M059J (cell line): ENCODE measurements at regions not wholly inside any gene's neighbourhood (a gene's known extent, or its start where the extent isn't known, plus 50 kb on each side); places are given as distances from the start of the nearest gene placed in this dataset.
"Not testable (repeated sequence)": the region's sequence is repeated elsewhere in the genome, so short reads cannot be mapped to it uniquely, and the experiment has no call there.

Experiments
- DNase-seq: peaks from one replicate; pipeline ENCODE4 v3.0.0-alpha.2; 2012; ENCODE audit warnings: low read depth

DNA sequence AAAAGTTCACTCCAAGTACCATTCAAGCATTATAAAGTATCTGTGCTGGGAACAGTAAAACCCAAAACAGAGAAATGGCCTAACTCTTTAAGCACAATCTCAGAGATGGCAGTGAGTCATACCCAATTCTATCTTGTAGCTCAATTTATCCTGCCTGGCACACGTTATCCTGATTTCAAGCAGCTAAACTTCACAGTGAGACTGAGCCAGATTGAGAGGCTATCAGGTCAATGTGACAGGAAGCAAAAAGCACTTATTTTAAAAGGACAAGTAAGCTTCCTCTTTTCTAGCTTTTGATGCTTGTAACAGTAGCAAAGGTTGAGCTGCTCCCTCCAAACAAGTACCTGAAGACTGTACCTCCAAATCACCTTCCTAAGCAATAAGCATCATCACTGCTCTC, 324.9 kb downstream of the NAF1 start:
- DNase-seq = peak; percentile 11

DNA sequence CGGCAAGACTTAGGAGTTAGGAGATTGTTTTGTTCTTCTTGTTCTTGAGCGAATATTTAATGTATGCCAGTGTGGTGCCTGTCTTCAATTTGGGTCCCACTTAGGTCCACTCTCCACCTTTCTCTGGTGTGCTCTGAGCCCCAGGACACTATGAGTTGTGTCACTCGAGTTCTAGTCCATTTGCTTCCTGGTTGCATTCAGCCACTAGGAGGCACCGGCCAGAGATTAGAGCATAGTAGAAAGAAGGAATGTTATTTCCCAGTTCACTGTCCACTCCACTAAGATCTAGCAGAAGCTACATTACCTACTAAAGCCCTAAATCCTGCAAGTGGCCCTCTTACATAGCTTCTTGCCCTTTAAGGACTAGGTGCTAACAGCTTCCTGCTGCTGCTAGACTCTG, 326.9 kb downstream of the NAF1 start:
- DNase-seq = no peak

DNA sequence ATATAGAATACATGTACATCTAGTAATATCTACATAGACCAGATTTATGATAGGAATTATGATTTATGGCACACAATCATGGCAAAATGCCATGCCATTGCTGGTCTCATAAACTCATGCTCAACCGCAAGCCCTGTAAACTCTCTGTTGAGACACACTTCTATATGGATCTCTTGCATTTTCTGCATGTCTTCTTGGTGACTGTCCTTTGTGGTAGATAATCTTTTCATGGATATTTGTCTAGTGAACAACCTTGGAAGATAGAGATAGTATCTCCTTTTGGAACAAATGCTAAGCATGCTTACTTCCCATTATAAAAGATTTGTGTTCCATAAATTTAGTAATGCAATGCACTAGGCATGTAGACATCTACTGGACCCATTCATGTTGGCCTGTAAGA, 328.0 kb downstream of the NAF1 start:
- DNase-seq = peak; percentile 70

DNA sequence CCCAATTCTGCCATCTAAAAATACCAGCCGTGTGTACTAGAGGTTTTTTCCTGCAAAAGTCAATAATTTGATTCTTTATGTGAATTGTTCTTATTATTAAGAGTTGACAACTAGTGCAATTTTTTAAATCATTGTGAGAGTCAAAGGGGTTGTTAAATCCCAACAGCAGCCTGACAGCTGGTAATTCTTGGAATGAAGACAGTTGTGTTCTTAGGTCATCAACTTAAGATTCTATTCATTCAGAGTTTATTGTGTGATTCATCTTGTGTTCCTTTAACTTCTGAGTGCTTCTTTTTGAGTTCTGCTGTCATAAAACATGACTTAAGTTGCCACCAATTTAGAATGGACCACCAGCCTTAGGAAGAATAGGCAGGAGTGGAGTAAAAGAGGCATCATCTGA, 329.0 kb downstream of the NAF1 start:
- DNase-seq = peak; percentile 37

DNA sequence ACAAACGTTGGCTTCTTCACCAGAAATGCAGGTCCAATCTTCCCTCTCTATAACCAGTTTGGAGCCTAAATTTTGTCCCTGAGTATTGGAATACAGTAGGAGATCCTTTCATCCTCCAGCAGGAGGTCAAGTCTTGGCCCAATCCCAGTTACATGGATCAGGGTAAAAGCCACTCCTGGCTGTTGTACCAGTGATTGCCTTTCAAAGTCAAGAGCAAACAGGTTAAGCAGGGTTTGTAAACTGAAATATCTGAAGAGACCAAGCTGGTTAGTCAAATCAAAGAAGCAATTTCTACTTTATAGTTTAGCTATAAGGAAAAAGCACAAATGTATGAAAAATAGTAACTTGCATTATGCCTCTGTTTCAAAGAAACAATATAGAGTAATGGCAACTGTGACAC, 329.4 kb downstream of the NAF1 start:
- no peak for DNase-seq

DNA sequence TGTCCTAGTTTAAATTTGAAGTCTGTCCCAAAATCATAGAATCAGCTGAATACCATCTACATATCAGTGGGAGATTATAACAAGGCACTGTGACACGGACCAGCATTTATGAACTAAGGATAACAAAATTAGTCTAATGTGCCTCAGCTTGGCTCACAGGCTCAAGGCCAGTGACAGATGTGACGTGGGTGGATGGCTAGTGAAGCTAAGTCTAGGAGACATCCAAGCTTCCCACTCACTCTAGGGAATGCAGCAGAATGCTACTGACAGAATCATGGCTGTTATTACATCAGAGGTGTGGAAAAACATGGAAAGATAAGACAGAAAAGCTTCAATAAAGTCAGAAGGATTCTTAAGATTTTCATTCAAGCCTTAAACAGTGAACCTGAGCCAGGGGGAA, 329.9 kb downstream of the NAF1 start:
- no peak for DNase-seq

DNA sequence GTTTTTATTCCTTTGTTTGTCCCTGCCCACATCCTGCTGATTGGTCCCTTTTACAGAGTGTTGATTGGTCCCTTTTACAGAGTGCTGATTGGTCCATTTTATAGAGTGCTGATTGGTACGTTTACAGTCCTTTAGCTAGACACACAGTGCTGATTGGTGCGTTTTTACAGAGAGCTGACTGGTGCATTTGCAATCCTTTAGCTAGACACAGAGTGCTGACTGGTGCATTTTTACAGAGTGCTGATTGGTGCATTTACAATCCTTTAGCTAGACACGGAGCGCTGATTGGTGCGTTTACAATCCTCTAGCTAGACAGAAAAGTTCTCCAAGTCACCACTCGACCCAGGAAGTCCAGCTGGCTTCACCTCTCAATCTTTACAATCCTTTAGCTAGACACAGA, 330.4 kb downstream of the NAF1 start:
- DNase-seq = not testable (repeated sequence)

DNA sequence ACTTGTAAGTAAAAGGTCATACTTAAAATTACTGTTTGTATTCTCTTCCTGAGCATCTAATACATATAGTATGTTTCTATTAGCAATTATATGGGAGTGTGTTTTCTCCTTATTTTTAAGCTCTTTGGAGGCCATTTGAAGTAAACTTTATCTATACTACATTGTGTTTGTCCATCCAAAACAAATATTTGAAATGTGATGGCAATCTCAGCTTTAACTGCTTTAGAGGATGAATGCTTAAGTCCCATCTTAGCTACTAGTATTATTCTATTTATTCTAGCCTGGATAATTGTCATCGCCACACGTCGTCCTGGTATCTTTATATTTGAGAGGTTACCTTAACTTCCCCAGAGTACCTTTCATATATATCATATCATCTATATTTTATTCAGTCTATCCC, 335.8 kb downstream of the NAF1 start:
- DNase-seq = no peak

DNA sequence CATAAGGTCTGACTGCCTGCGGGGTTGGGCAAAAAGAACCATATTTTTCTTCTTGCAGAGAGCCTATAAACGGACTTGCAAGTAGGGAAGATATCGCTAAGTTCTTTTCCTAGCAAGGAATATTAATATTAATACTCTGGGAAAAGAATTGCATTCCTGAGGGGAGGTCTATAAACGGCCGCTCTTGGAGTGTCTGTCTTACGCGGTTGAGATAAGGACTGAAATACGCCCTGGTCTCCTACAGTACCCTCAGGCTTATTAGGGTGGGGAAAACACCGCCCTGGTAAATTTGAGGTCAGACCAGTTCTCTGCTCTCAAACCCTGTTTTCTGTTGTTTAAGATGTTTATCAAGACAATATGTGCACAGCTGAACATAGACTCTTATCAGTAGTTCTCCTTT, 349.3 kb downstream of the NAF1 start:
- DNase-seq = not testable (repeated sequence)

DNA sequence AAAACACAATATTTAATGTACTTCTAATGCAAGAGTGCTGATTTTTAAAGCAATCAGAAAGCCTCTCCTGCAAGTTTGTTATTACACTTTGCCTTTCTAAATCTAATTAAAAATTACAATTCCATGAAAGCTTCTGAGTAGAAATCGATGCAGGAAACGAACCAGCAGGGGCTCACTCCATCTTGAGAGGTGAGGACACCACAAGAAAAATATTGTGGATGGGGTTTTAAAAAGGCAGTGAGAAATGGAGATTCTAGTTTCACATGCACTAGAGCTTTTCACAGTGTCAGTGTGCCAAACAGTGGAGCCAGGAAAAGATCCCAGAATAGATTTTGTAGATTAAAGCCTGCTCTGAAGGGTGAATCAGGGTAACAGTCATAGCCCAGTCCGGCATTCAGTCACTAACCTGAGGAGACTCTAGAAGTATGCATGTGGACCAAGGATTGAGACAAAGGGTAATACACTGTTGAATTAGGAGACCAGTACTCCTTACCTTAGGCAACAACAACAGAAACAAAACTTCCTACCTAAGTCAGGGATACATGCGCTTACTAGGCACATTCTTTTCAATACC, 362.3 kb downstream of the NAF1 start:
- peak; percentile 18 for DNase-seq

DNA sequence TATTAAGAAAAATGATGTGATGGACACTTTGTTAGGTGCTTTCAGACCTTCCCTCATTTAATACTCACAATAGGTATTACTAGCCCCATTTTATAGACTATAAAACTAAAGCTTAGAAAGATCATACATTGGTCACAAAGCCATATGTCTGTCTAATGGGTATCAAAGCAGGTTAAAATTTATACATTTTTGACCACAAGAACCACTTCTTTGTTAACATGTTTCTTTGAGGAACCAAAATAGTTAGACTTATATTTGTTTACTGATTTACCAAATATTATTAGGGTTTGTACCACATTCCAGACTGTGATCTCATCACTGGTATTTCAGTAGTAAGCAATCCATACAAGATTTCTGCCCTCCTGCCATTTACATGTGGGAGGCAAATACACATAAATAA, 363.3 kb downstream of the NAF1 start:
- DNase-seq = no peak

DNA sequence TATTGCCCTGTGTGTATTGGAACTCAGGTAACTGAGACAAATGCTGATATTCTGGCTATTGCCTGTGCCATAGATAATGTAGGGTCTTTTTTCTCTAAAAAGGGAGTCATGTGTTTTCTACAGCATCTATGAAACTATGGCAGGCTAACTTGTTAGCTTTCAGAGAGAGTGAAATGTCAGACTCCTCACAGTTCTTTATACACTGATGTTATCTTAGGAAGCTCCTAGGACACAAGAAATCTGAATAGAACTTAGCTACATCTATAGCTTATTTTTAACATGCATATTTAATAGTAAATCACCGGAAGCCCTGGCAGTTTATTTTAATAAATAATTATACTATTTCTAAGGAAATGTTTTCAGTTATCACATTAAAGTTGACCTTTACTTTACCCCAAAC, 369.6 kb downstream of the NAF1 start:
- no peak for DNase-seq

DNA sequence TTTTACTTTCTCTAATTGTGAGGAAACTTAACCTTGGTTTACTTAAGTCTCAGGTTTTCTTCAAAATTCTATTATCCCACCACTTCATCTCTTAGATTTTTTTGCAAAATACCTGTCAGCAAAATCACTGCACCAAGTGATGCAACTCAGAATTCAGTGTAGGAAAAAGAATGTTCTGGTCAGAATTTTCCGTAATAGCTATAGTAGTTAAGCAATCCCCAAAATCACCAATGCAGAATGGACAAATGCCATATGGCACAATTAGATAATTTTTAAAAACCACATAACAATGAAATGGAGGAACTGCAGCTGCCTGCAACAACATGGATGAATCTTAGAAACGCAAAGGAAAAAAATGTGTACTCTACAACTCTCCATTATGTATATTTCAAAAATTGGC, 373.1 kb downstream of the NAF1 start:
- no peak for DNase-seq

DNA sequence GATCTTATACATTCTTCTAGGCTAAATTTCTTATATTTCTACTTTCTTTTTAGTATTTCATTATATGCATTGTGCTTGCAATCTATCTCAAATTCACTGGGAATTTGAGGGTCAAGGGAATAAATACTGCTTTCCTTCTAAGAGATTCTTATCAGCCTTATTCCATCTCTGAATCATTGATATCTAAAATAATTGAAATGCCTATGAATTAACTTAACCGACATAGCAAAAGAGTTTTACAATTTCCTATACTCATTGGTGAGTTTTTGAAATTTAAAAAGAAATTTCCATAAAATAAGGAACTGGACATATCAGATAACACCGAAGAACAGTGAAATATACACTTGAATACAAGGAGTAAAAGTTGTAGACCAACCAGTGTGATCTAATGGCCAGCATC, 373.7 kb downstream of the NAF1 start:
- no peak for DNase-seq

DNA sequence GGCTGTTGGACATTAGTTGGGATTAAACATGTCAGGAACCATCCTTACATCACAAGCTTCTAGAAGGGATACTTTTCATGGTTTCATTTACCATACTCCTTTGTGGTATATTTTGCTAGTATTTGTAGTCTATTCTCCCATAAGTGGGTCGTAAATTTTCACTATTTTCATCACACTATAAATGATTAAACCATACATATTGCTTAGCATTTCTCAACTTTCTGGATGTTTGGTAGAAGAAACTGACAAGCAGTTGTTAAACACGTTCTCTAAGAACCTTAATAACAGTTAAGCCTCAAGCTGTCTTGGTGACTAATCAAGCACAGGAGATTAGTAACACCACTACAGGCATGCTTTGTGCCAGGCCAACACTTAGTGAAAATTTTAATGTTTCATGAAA, 375.5 kb downstream of the NAF1 start:
- peak; percentile 21 for DNase-seq

DNA sequence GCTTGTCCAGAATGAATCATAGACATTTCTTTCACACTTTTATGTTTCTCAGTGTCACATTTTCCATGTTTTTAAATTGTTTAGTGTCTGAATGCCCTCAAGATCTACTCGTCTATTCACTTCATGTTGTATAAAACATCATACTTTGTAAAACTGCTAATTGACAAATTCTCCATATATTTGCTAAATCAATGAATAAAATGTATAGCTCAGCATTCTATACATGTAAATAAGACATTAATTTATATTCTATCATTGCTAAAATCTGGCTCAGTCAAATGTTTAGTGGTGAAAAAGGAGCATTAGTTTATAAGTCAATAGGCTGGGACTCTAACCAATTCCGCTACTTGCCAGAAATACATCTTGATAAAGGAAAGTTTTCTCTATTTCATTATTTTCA, 379.6 kb downstream of the NAF1 start:
- no peak for DNase-seq

DNA sequence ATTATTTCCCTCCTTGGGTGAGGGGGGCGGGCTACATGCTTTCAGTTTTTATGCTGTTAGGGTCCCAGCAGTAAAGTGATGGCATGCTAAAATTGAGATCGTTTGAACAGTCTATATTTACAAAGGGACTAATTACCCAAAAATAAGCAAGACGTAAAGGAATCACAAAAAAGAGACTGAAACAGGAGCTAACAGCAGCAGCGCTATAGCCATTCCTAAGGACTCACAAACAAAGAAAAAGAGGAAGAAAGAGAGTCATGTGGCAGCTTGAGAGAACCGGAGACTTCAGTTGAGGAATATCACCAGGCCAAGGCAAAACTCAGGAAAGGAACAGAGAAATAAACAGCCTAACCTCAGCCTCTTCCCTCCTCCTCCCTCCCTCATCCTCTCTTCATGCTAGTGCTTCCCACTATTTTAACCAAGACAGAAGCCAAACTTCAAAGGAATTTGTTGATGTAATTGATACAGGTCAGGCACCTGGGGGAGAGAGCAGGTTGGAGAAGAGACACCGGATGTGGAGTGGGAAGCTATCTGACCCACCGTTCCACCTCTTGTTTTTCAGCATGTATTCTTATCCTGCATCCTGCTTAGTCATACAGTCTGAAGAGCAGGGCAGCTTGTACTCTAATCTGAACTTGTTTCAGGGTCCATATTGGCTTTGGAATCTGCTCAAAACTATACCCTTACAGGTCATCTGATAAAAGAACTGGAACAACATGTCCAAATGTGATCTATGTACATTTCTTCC, 383.7 kb downstream of the NAF1 start:
- no peak for DNase-seq

DNA sequence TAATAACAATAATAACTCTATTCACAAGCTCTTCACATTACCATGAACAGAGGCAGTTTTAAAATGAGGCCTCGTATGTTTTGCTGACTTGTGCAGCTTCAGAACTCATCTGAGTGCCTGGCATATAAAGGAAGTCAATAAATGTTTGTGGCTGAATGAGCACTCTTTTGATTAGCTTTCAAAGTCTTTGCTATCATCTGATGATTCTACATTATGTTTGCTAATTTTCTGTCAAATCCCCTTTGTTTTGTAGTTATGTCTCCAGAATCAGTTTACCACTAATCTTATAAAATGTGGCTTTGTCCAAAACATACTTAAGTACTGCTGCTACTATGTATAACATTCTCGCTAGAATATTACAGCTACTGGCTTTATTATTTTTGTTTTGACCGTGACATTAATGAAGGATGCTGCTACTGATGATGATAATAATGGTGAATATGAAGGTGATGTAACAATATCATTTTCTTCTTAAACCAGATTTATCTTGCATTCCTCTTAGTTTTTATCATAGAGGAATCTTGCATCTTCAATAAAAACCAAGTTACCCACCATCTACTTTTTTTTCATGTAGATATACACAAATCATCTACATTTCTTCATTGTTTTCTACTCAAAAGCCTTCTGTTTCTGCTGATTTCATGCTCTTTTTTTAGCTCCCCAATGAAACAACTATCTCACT, 384.5 kb downstream of the NAF1 start:
- DNase-seq = no peak

DNA sequence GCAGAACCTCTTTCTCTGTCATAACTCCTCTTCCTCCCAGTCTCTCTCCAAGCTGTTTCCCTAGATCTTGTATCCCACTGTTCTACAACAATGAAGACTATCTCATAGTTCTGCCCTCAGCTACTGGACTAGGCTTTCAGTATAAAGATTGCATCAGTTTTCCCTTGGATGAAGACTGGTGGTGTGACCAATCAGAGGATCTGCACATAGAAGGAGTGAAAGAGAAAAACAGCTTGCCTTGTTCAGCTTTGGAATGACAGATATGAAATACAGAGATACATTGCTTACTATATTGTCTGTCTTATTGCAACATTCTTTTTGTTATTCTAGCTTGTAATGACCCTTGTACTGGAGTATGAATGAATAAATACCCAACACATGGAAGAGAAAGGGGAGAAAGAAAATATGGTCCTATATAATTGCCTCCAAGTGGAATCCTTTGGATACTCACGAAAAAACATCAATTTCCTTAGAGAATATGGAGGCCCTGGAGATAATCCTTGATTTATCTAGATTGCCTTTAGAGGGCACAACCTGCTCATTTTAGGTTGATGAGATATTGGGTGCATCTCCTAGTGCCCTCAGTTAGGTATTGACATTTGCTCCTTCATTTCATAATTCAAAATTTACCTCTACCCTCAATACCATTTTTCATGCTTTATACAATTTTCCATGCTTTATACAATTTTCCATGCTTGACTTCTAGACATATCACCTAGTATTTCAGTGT, 395.8 kb downstream of the NAF1 start:
- DNase-seq = no peak

DNA sequence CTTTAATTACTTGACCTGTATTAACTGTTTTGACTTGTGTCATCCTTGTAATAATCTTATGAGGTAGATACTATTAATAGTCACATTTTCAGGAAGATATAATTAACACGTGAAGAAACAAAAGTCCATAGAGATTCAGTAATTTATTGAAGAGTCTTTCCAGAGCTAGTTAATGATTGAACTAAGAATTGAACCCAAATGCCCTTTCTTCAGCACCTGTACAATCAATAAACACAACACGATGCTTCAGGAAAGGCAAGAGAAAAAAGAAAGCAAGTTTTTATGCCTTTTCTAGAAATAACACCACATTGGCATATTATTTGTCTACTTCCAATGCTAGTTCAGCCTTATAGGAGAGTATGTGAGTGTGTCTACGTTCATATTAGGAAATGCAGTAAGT, 399.6 kb downstream of the NAF1 start:
- no peak for DNase-seq

DNA sequence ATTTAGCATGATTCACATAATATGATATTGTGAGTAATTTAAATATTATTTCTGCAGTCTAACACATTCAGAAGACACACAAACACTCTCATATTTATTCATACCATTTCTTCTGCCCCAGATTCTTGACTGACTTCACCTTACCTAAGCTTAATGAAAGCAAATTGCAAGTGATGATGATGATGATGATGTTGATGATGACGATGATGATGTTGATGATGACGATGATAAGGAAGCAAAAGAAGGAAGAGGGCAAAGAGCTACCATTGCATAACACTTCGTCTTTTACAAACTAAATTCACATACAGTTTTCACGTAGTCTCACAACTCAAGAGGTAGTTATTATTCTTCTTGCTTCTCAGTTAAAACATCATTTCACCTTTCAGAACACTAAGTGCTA, 404.7 kb downstream of the NAF1 start:
- no peak for DNase-seq

DNA sequence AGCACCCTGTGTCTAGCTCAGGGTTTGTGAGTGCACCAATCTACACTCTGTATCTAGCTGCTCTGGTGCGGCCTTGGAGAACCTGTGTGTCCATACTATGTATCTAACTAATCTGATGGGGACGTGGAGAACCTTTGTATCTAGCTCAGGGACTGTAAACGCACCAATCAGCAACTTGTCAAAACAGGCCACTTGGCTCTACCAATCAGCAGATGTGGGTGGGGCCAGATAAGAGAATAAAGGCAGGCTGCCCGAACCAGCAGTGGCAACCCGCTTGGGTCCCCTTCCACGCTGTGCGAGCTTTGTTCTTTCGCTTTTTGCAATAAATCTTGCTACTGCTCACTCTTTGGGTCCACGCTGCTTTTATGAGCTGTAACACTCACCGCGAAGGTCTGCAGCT, 426.5 kb downstream of the NAF1 start:
- not testable (repeated sequence) for DNase-seq

DNA sequence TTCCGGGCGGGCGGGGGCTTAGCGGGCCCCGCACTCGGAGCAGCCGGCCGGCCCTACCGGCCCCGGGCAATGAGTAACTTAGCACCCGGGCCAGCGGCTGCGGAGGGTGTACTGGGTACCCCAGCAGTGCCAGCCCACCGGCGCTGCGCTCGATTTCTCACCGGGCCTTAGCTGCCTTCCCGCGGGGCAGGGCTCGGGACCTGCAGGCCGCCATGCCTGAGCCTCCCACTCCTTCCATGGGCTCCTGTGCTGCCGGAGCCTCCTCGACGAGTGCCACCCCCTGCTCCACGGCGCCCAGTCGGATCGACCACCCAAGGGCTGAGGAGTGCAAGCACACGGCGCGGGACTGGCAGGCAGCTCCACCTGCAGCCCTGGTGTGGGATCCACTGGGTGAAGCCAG, 427.1 kb downstream of the NAF1 start:
- DNase-seq = not testable (repeated sequence)
